SK-N-SH (cell line): ENCODE measurements at regions not wholly inside any gene's neighbourhood (a gene's known extent, or its start where the extent isn't known, plus 50 kb on each side); places are given as distances from the start of the nearest gene placed in this dataset.

Experiments used
- CTCF ChIA-PET: fragments of 300-600, 350-600 bp; formaldehyde crosslinking; extraction: SDS; loops from one replicate; lab custom pipeline; 2021; lab: Yijun Ruan, JAX
- POLR2A ChIA-PET: fragments of 350-600 bp; sonication (Branson Sonifier 250); formaldehyde crosslinking; extraction: SDS; loops from one replicate; lab custom pipeline; 2020; ENCODE audit warnings: antibody characterized with exemption, inconsistent platforms; lab: Yijun Ruan, JAX
- DNase-seq: peaks from one replicate; pipeline ENCODE4 v3.0.0; 2012
- H2AFZ ChIP-seq: fragments of 200-600 bp; sonication (generic); 2 replicates; pipeline ENCODE4 v1.8.1; 2016; ENCODE audit warnings: antibody characterized with exemption, mild to moderate bottlenecking, low read depth
- H3F3A ChIP-seq: fragments of 200-600 bp; sonication (generic); replicated peaks from 2 replicates; pipeline ENCODE3; 2016; ENCODE audit warnings: antibody characterized with exemption, mild to moderate bottlenecking; ENCODE audit not compliant: insufficient read depth
- H3K27ac ChIP-seq, 2 experiments: fragments of 200-500 bp in 1 of 2; fragments of 200-600 bp in 1 of 2; sonication (Bioruptor generic) in 1 of 2; sonication (generic), shearing (Covaris generic) in 1 of 2; 2 replicates each; pipeline versions ENCODE4 v1.5.1 to v1.6.1; 2014 to 2016; ENCODE audit warnings: low read depth in 2 of 2, inconsistent platforms in 1 of 2, low read length in 1 of 2, mild to moderate bottlenecking in 1 of 2, mixed read lengths in 1 of 2
- H3K27me3 ChIP-seq: fragments of 200-600 bp; sonication (generic), shearing (Covaris generic); 2 replicates; pipeline ENCODE4 v1.6.1; 2016; ENCODE audit warnings: mixed run types; ENCODE audit not compliant: insufficient read depth
- H3K36me3 ChIP-seq, 2 experiments: fragments of 200-500 bp in 1 of 2; fragments of 200-600 bp in 1 of 2; sonication (Bioruptor generic) in 1 of 2; sonication (generic) in 1 of 2; replicated peaks in 1 of 2; 2 replicates each; pipeline versions ENCODE3 to v1.5.1; 2014 to 2016; ENCODE audit warnings: low read length in 1 of 2, mild to moderate bottlenecking in 1 of 2; ENCODE audit not compliant: insufficient read depth in 2 of 2, control insufficient read depth in 1 of 2
- H3K4me1 ChIP-seq, 2 experiments: fragments of 200-500 bp in 1 of 2; fragments of 200-600 bp in 1 of 2; sonication (Bioruptor generic) in 1 of 2; sonication (generic), shearing (Covaris generic) in 1 of 2; 2 replicates each; pipeline versions ENCODE4 v1.5.1 to v1.6.1; 2014 to 2016; ENCODE audit warnings: low read depth in 1 of 2, low read length in 1 of 2, mixed run types in 1 of 2; ENCODE audit not compliant: insufficient read depth in 2 of 2, control insufficient read depth in 1 of 2
- H3K4me2 ChIP-seq: fragments of 200-600 bp; sonication (generic), shearing (Covaris generic); 2 replicates; pipeline ENCODE4 v1.6.1; 2017; ENCODE audit warnings: mixed run types
- H3K4me3 ChIP-seq, 2 experiments: fragments of 200-500 bp in 1 of 2; fragments of 200-600 bp in 1 of 2; sonication (Bioruptor generic) in 1 of 2; sonication (generic), shearing (Covaris generic) in 1 of 2; 2 replicates each; pipeline versions ENCODE4 v1.5.1 to v1.8.1; 2014 to 2016; ENCODE audit warnings: low read depth in 2 of 2, inconsistent platforms in 1 of 2, low read length in 1 of 2, mild to moderate bottlenecking in 1 of 2, mixed read lengths in 1 of 2, moderate library complexity in 1 of 2
- H3K79me2 ChIP-seq: fragments of 200-600 bp; sonication (generic); 2 replicates; pipeline ENCODE4 v1.8.1; 2017; ENCODE audit warnings: mild to moderate bottlenecking; ENCODE audit not compliant: insufficient read depth
- H3K9ac ChIP-seq: fragments of 200-600 bp; sonication (generic); 2 replicates; pipeline ENCODE4 v1.6.1; 2017; ENCODE audit warnings: mixed run types
- H3K9me2 ChIP-seq: fragments of 200-600 bp; sonication (generic); 2 replicates; pipeline ENCODE4 v1.6.1; 2017; ENCODE audit warnings: mixed run types
- H3K9me3 ChIP-seq: fragments of 200-600 bp; sonication (generic); 2 replicates; pipeline ENCODE4 v1.6.1; 2017; ENCODE audit warnings: mixed run types, mild to moderate bottlenecking, moderate library complexity
- H4K20me1 ChIP-seq: fragments of 200-600 bp; sonication (generic); 2 replicates; pipeline ENCODE4 v1.6.1; 2017; ENCODE audit warnings: mild to moderate bottlenecking, mixed run types; ENCODE audit not compliant: insufficient read depth
- CHD2 ChIP-seq: fragments of 150-350 bp; IDR thresholded peaks from 2 replicates; pipeline ENCODE4 v1.6.1; 2018; ENCODE audit warnings: low read length; ENCODE audit not compliant: partially characterized antibody
- ELF1 ChIP-seq: IDR thresholded peaks from 2 replicates; pipeline ENCODE4 v1.4.0; 2012
- EZH2phosphoT487 ChIP-seq: fragments of 200-600 bp; sonication (generic); IDR thresholded peaks from 2 replicates; pipeline ENCODE4 v1.6.1; 2017; ENCODE audit warnings: low read depth, mixed run types, mild to moderate bottlenecking, antibody characterized with exemption, moderate library complexity, borderline replicate concordance
- FOSL2 ChIP-seq: IDR thresholded peaks from 2 replicates; pipeline ENCODE4 v1.4.0; 2012; ENCODE audit warnings: low read depth, mild to moderate bottlenecking, moderate library complexity, borderline replicate concordance
- FOXJ3 ChIP-seq: sonication (generic); formaldehyde crosslinking; IDR thresholded peaks from 2 replicates; pipeline ENCODE4 v1.5.1; 2020; ENCODE audit warnings: mild to moderate bottlenecking, missing genetic modification reagents
- FOXM1 ChIP-seq: IDR thresholded peaks from 2 replicates; pipeline ENCODE4 v1.4.0; 2012; ENCODE audit warnings: low read depth, mild to moderate bottlenecking
- GABPA ChIP-seq: IDR thresholded peaks from 2 replicates; pipeline ENCODE4 v1.4.0; 2012; ENCODE audit warnings: low read depth, mild to moderate bottlenecking
- GATA2 ChIP-seq: sonication (generic); formaldehyde crosslinking; IDR thresholded peaks from 2 replicates; pipeline ENCODE4 v1.5.0; 2020; ENCODE audit warnings: mild to moderate bottlenecking, missing genetic modification reagents
- MEF2A ChIP-seq: IDR thresholded peaks from 2 replicates; pipeline ENCODE4 v1.4.0; 2012; ENCODE audit warnings: low read depth, borderline replicate concordance
- MXI1 ChIP-seq: IDR thresholded peaks from 2 replicates; pipeline ENCODE4 v1.6.1; 2012; ENCODE audit warnings: mild to moderate bottlenecking, low read depth, low read length, improper control_type of control experiment
- POLR2AphosphoS5 ChIP-seq: IDR thresholded peaks from 2 replicates; pipeline ENCODE4 v1.6.1; 2012; ENCODE audit warnings: low read depth, low read length
- RFX5 ChIP-seq: IDR thresholded peaks from 2 replicates; pipeline ENCODE4 v1.6.1; 2012; ENCODE audit warnings: mild to moderate bottlenecking, improper control_type of control experiment, low read length
- SIN3A ChIP-seq: IDR thresholded peaks from 2 replicates; pipeline ENCODE4 v1.6.1; 2012; ENCODE audit warnings: low read depth, mild to moderate bottlenecking, low read length, moderate library complexity, borderline replicate concordance
- TCF12 ChIP-seq: IDR thresholded peaks from 2 replicates; pipeline ENCODE4 v1.4.0; 2012
- TEAD4 ChIP-seq: IDR thresholded peaks from 2 replicates; pipeline ENCODE4 v1.4.0; 2012; ENCODE audit warnings: mild to moderate bottlenecking, borderline replicate concordance; ENCODE audit not compliant: insufficient read depth
- YY1 ChIP-seq: IDR thresholded peaks from 2 replicates; pipeline ENCODE4 v1.4.0; 2012; ENCODE audit warnings: low read depth, mild to moderate bottlenecking
- WGBS: methylation state at CpG from one replicate; pipeline ENCODE4 v1.1.6; 2017; ENCODE audit warnings: low lambda C conversion rate; 5-methylcytosine and 5-hydroxymethylcytosine counted together
- TF ChIP-seq, protein P1 (sequence below): fragments of 200-600 bp; sonication (generic); IDR thresholded peaks from 2 replicates; pipeline ENCODE4 v1.6.1; 2017; ENCODE audit warnings: antibody characterized with exemption, mild to moderate bottlenecking, moderate library complexity
- TF ChIP-seq, protein P2 (sequence below): IDR thresholded peaks from 2 replicates; pipeline ENCODE4 v1.4.0; 2012; ENCODE audit warnings: low read depth, borderline replicate concordance
- TF ChIP-seq, protein P3 (sequence below): fragments of 150-350 bp; IDR thresholded peaks from 2 replicates; pipeline ENCODE4 v1.6.1; 2016; ENCODE audit warnings: mild to moderate bottlenecking, low read depth, low read length
- TF ChIP-seq, protein P4 (sequence below): IDR thresholded peaks from 2 replicates; pipeline ENCODE4 v1.6.1; 2012; ENCODE audit warnings: mild to moderate bottlenecking, low read depth, low read length, moderate library complexity

DNA sequence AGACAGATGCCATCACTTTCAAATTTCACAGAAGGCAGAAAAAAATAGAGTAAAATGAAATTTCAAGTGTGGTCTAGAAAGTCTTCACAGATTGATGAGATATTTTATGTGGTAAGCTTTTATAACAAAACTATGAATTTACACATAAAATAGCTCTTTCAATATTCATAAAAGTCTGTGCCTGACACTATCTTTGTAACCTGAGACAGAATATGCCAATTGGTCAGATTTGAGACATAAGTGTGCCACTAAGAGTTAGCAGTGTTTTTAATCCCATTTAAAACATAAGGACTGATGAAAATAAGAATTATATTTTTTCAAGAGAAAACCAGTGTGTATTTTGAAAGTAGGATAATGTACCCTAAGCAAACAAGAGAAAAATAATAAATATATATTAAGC is 769.5 kb upstream of the LUZP2 start (continued):
- no peak for TF ChIP-seq GATA2 (CRISPR knock-in tag)
- no peak for TF ChIP-seq FOSL2
- no peak for TF ChIP-seq FOXJ3 (CRISPR knock-in tag)
- no peak for TF ChIP-seq CHD2

DNA sequence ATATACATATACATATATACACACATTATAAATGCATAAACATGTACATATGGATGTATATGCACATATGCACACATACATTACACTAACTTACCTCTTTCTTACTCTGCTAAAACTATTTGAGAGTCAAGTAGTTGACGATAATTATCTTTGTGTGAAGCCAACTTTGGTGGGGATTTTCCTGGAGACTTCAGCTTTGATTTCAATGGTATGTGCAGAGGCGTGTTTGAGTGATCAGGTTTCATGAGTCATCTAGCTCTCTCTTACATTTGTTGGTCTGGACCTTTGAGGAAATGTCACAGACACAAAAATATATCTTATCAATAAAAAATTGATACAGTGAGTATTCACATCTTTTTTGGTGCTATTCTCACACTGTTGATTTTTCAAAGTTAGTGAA is 769.1 kb upstream of the LUZP2 start:
- H3K27me3 ChIP-seq = no peaks in the 10 kb centered on the region
- no peaks in the 10 kb centered on the region for H3F3A ChIP-seq
- H3K4me2 ChIP-seq = no peak overlapping the region
- H3K9me2 ChIP-seq = no peaks in the 10 kb centered on the region
- H3K9ac ChIP-seq = no peak overlapping the region
- H3K27ac ChIP-seq = no peak overlapping the region
- H3K36me3 ChIP-seq = no peaks in the 10 kb centered on the region
- no peaks in the 10 kb centered on the region for H3K4me1 ChIP-seq
- no peak overlapping the region for H2AFZ ChIP-seq
- 52% methylated on average over 2 of the region's 2 CpGs for WGBS
- CTCF ChIA-PET = no interaction called here
- no peaks in the 10 kb centered on the region for H3K9me3 ChIP-seq
- H3K4me3 ChIP-seq = no peak overlapping the region
- H3K79me2 ChIP-seq = no peaks in the 10 kb centered on the region
- DNase-seq = no peak
- H4K20me1 ChIP-seq = no peaks in the 10 kb centered on the region
- POLR2A ChIA-PET = no interaction called here
- no peak for TF ChIP-seq TCF12
- TF ChIP-seq, protein P1, sequence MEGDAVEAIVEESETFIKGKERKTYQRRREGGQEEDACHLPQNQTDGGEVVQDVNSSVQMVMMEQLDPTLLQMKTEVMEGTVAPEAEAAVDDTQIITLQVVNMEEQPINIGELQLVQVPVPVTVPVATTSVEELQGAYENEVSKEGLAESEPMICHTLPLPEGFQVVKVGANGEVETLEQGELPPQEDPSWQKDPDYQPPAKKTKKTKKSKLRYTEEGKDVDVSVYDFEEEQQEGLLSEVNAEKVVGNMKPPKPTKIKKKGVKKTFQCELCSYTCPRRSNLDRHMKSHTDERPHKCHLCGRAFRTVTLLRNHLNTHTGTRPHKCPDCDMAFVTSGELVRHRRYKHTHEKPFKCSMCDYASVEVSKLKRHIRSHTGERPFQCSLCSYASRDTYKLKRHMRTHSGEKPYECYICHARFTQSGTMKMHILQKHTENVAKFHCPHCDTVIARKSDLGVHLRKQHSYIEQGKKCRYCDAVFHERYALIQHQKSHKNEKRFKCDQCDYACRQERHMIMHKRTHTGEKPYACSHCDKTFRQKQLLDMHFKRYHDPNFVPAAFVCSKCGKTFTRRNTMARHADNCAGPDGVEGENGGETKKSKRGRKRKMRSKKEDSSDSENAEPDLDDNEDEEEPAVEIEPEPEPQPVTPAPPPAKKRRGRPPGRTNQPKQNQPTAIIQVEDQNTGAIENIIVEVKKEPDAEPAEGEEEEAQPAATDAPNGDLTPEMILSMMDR = no peak

DNA sequence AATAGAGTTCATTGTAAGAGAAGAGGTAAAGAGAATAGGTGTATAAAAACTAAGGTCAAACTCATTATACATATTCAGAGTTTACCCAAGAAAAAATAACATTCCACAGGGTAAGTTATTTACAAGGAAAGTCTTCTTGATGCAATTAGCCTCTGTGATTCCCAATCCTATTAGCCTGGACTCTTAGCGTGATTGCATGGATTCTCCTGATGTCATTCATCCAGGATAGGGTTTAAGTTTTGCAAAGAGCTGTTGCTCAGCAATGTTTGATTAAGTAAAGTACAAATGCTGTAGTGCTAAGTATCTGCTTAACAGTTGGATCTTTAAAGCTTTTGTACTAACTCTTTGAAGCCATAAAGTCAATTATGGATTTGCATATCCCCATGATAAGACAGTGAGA is 767.8 kb upstream of the LUZP2 start:
- WGBS = 53% methylated on average over 1 of the region's 1 CpG
- no peaks in the 10 kb centered on the region for H3K9me2 ChIP-seq
- CTCF ChIA-PET = no interaction called here
- no peaks in the 10 kb centered on the region for H3K27me3 ChIP-seq
- no peaks in the 10 kb centered on the region for H4K20me1 ChIP-seq
- POLR2A ChIA-PET = no interaction called here
- no peaks in the 10 kb centered on the region for H3K79me2 ChIP-seq
- H3K4me1 ChIP-seq = no peaks in the 10 kb centered on the region
- no peaks in the 10 kb centered on the region for H3F3A ChIP-seq
- no peak overlapping the region for H3K9ac ChIP-seq
- H3K9me3 ChIP-seq = no peaks in the 10 kb centered on the region
- no peaks in the 10 kb centered on the region for H3K36me3 ChIP-seq
- no peak overlapping the region for H3K27ac ChIP-seq
- no peak overlapping the region for H2AFZ ChIP-seq
- no peak overlapping the region for H3K4me2 ChIP-seq
- H3K4me3 ChIP-seq = no peak overlapping the region
- no peak for DNase-seq
- TF ChIP-seq RFX5 (no peak), MEF2A (no peak), FOXM1 (no peak), CHD2 (no peak), ELF1 (no peak), SIN3A (no peak), YY1 (no peak), EZH2phosphoT487 (no peak), GABPA (no peak), TEAD4 (no peak), POLR2AphosphoS5 (no peak), GATA2 (CRISPR knock-in tag) (no peak), MXI1 (no peak)
- TF ChIP-seq, protein P2, sequence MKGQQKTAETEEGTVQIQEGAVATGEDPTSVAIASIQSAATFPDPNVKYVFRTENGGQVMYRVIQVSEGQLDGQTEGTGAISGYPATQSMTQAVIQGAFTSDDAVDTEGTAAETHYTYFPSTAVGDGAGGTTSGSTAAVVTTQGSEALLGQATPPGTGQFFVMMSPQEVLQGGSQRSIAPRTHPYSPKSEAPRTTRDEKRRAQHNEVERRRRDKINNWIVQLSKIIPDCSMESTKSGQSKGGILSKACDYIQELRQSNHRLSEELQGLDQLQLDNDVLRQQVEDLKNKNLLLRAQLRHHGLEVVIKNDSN = no peak
- TF ChIP-seq, protein P3, sequence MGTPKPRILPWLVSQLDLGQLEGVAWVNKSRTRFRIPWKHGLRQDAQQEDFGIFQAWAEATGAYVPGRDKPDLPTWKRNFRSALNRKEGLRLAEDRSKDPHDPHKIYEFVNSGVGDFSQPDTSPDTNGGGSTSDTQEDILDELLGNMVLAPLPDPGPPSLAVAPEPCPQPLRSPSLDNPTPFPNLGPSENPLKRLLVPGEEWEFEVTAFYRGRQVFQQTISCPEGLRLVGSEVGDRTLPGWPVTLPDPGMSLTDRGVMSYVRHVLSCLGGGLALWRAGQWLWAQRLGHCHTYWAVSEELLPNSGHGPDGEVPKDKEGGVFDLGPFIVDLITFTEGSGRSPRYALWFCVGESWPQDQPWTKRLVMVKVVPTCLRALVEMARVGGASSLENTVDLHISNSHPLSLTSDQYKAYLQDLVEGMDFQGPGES = no peak
- TF ChIP-seq, protein P4, sequence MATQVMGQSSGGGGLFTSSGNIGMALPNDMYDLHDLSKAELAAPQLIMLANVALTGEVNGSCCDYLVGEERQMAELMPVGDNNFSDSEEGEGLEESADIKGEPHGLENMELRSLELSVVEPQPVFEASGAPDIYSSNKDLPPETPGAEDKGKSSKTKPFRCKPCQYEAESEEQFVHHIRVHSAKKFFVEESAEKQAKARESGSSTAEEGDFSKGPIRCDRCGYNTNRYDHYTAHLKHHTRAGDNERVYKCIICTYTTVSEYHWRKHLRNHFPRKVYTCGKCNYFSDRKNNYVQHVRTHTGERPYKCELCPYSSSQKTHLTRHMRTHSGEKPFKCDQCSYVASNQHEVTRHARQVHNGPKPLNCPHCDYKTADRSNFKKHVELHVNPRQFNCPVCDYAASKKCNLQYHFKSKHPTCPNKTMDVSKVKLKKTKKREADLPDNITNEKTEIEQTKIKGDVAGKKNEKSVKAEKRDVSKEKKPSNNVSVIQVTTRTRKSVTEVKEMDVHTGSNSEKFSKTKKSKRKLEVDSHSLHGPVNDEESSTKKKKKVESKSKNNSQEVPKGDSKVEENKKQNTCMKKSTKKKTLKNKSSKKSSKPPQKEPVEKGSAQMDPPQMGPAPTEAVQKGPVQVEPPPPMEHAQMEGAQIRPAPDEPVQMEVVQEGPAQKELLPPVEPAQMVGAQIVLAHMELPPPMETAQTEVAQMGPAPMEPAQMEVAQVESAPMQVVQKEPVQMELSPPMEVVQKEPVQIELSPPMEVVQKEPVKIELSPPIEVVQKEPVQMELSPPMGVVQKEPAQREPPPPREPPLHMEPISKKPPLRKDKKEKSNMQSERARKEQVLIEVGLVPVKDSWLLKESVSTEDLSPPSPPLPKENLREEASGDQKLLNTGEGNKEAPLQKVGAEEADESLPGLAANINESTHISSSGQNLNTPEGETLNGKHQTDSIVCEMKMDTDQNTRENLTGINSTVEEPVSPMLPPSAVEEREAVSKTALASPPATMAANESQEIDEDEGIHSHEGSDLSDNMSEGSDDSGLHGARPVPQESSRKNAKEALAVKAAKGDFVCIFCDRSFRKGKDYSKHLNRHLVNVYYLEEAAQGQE = no peak
